Naive thymus-derived CD8-positive, alpha-beta T cell (primary cell): ENCODE measurements at regions not wholly inside any gene's neighbourhood (a gene's known extent, or its start where the extent isn't known, plus 50 kb on each side); places are given as distances from the start of the nearest gene placed in this dataset.
A peak's percentile ranks its signal among the peaks of the same experiment; 100 is the strongest.

Experiments
- ATAC-seq, 2 donors: fragments of 150-1000 bp; cut with Tn5 transposase in 1 of 2; sonication (Bioruptor Pico), chemical (Tn5 transposase) in 1 of 2; 1 replicate in 1 of 2; 2 replicates in 1 of 2; pipeline ENCODE4 v1.10.0; 2021; ENCODE audit warnings: mild to moderate bottlenecking in 2 of 2, moderate library complexity in 2 of 2
- POLR2A ChIA-PET: fragments of 350-600 bp; sonication (Branson Sonifier 250); formaldehyde crosslinking; loops from one replicate; lab custom pipeline; 2021; ENCODE audit warnings: antibody characterized with exemption; lab: Charles Lee
- DNase-seq, 10 donors: peaks; one replicate each; pipeline versions ENCODE4 v3.0.0 to v3.0.0-alpha.2; 2020 to 2022
- H3K27ac Mint-ChIP-seq, 10 donors: one replicate each; pipeline ENCODE4 v1.8.0; 2020 to 2022; ENCODE audit warnings: mild to moderate bottlenecking in 10 of 10, mixed read lengths in 10 of 10, moderate library complexity in 4 of 10, inconsistent platforms in 1 of 10
- H3K27me3 Mint-ChIP-seq, 5 donors: one replicate each; pipeline ENCODE4 v1.8.0; 2021 to 2022; ENCODE audit warnings: mixed read lengths in 5 of 5
- H3K36me3 Mint-ChIP-seq, 3 donors: one replicate each; pipeline ENCODE4 v1.8.0; 2020 to 2022; ENCODE audit warnings: mixed read lengths in 3 of 3, mild to moderate bottlenecking in 2 of 3, inconsistent platforms in 1 of 3
- H3K4me1 Mint-ChIP-seq, 4 donors: one replicate each; pipeline ENCODE4 v1.8.0; 2021 to 2022; ENCODE audit warnings: mixed read lengths in 4 of 4
- H3K4me3 Mint-ChIP-seq, 10 donors: one replicate each; pipeline ENCODE4 v1.8.0; 2020 to 2022; ENCODE audit warnings: mild to moderate bottlenecking in 10 of 10, mixed read lengths in 10 of 10, moderate library complexity in 6 of 10, inconsistent platforms in 1 of 10
- H3K9me3 Mint-ChIP-seq, 9 donors: one replicate each; pipeline ENCODE4 v1.8.0; 2020 to 2022; ENCODE audit warnings: mixed read lengths in 9 of 9, mild to moderate bottlenecking in 3 of 9, inconsistent platforms in 1 of 9, moderate library complexity in 1 of 9

DNA sequence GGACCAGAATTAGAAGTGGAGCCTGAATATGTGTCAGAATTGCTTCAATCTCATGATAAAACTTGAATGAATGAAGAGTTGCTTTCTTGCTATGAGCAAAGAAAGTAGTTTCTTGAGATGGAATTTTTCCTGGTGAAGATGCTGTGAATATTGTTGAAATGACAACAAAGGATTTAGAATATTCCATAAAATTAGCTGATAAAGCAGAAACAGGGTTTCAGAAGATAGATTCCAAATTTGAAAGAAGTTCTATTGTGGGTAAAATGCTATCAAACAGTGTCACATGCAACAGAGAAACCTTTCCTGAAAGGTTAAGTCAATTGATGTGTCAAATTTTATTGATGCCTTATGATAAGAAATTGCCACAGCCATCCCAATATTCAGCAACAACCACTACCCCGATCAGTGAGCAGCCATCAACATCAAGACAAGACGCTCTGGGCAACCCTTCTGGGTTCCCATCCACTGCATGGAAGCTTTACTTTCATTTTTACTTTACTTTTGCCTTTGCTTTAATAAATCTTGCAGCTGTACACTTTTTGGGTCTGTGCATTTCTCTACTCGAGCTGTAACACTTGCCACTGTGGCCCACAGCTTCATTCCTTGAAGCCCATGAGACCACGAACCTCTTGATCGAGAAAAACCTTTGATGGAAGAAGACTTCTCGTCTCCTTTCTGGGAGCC is 104.0 kb upstream of the SSTR1 start:
- Mint-ChIP-seq H3K9me3 (peaks cover 3 to 24% (median 11%) of the 10 kb centered on the region in 9 donors), H3K4me1 (peaks cover 4 to 20% (median 14%) of the 10 kb centered on the region in 4 donors), H3K27me3 (no peaks in the 10 kb centered on the region), H3K36me3 (peaks cover 0 to 17% (median 17%) of the 10 kb centered on the region in 3 donors), H3K4me3 (peak overlapping the region in 6 of 10 donors; percentile 49 to 85 (median 66)), H3K27ac (peak overlapping the region in 6 of 10 donors; percentile 15 to 82 (median 65))
- POLR2A ChIA-PET, result no interaction called here
- ATAC-seq (peak; percentile 57 to 61), DNase-seq (no peak)

DNA sequence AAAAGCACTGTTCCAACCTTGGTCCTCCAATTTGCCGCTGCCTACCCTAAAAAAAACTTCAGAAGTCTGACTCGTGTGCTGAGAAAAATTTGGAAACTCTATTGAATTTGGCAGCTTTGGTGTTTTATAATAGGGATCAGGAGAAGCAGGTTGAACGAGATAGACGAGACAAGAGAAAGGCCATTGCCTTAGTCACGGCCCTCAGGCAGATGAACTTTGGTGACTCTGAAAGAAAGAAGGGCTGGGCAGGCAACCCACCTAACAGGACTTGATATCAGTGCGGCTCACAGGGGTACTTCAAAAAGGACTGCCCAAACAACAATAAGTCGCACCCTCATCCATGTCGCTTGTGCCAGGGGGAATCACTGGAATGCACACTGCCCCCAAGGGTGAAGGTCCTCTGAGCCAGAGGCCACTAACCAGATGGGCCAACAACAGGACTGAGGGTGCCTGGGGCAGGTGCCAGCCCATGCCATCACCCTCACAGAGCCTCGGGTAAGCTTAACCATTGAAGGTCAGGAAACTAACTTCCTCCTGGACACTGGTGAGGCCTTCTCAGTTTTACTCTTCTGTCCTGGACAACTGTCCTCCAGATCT is 102.5 kb upstream of the SSTR1 start:
- Mint-ChIP-seq H3K36me3 (peaks cover 0 to 17% (median 12%) of the 10 kb centered on the region in 3 donors), H3K4me3 (peak overlapping the region in 2 of 10 donors; percentile 29 to 30), H3K9me3 (peaks cover 0 to 20% (median 8%) of the 10 kb centered on the region in 9 donors), H3K27ac (peak overlapping the region in 1 of 10 donors; percentile 31), H3K27me3 (no peaks in the 10 kb centered on the region), H3K4me1 (peaks cover 4 to 20% (median 13%) of the 10 kb centered on the region in 4 donors)
- POLR2A ChIA-PET, result no interaction called here
- DNase-seq (no peak), ATAC-seq (no peak)

DNA sequence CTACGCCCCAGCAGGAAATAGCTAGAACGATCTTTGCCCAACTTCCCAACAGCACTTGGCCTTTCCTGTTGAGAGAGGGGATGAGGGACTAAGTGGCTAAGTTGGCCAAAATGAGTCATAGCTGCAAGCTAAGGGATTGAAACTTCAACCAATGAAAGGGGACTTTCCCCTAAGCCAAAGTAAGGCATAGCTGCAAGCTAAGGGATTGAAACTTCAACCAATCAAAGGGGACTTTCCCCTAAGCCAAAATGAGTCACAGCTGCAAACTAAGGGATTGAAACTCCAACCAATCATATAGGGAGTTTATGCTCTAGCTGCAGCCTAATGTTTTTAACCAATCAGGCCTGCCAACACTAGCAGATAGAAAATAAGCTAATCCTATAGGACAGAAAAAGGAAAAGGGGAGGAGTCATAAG is 100.5 kb upstream of the SSTR1 start:
- DNase-seq (no peak), ATAC-seq (no peak)
- POLR2A ChIA-PET, result interaction anchor here (1.2 kb wide), 1 partner anchor 65 kb away, joined by 3 read pairs; no protein-coding TSS in a partner anchor
- peaks cover 0 to 9% (median 3%) of the 10 kb centered on the region in 9 donors for H3K9me3 Mint-ChIP-seq
- peaks cover 0 to 12% (median 6%) of the 10 kb centered on the region in 3 donors for H3K36me3 Mint-ChIP-seq
- H3K27ac Mint-ChIP-seq, result no peak overlapping the region
- no peaks in the 10 kb centered on the region for H3K27me3 Mint-ChIP-seq
- H3K4me3 Mint-ChIP-seq, result no peak overlapping the region
- peaks cover 4 to 20% (median 12%) of the 10 kb centered on the region in 4 donors for H3K4me1 Mint-ChIP-seq

DNA sequence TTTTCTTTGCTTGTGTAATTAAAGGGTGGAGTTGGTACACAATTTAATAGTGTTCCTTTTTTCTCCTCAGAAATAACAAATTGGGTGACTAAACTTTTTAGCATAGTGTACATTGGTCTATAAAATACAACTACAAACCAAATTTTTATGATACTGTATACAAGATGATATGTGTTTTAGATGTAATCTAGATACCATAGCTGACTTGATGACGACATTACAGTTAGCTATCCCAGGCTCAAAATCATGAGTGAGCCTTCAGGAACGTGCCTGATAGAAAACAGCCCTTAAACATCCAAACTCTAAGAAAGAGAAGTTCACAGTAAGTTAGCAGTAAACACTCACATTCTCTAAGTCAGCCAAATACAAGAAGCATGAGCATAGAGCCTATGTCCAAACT is 99.0 kb upstream of the SSTR1 start:
- Mint-ChIP-seq H3K36me3 (peaks cover 0 to 11% (median 6%) of the 10 kb centered on the region in 3 donors), H3K27ac (peak overlapping the region in 1 of 10 donors; percentile 43)

DNA sequence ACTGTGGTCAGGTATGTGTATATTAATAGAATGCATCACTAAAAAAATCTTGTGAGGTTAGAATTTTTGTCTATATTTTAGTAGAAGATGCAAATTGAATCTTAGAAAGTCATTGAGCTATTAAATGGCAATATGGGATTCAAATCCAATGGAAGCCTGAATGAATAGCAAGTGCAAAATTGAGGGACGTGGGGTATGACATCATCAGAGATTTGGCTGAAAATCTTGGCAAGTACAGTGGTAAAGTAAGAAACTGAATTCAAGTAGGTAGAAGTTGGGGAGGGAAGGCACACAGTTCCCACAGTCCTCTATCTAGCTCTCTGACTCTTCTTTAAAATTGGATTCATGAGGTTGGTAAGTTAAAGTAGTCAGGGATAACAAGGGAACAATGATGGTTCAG is 97.4 kb upstream of the SSTR1 start:
- ATAC-seq (no peak), DNase-seq (no peak)
- Mint-ChIP-seq H3K36me3 (peaks cover 0 to 7% (median 6%) of the 10 kb centered on the region in 3 donors), H3K4me1 (peaks cover 2 to 11% (median 6%) of the 10 kb centered on the region in 4 donors), H3K27me3 (no peaks in the 10 kb centered on the region), H3K4me3 (no peak overlapping the region), H3K9me3 (peaks cover 0 to 5% (median 2%) of the 10 kb centered on the region in 9 donors), H3K27ac (no peak overlapping the region)
- POLR2A ChIA-PET, result interaction anchor here (1.6 kb wide), 1 partner anchor 16 kb away, joined by 3 read pairs; no protein-coding TSS in a partner anchor

More for the DNA sequence above, 99.0 kb upstream of the SSTR1 start:
- no peak overlapping the region for H3K4me3 Mint-ChIP-seq
- DNase-seq (no peak), ATAC-seq (no peak)
- POLR2A ChIA-PET, result interaction anchor here (1.6 kb wide), 1 partner anchor 14 kb away, joined by 3 read pairs; no protein-coding TSS in a partner anchor
- no peaks in the 10 kb centered on the region for H3K27me3 Mint-ChIP-seq
- H3K4me1 Mint-ChIP-seq, result peaks cover 4 to 18% (median 10%) of the 10 kb centered on the region in 4 donors
- peaks cover 0 to 5% (median 2%) of the 10 kb centered on the region in 9 donors for H3K9me3 Mint-ChIP-seq

DNA sequence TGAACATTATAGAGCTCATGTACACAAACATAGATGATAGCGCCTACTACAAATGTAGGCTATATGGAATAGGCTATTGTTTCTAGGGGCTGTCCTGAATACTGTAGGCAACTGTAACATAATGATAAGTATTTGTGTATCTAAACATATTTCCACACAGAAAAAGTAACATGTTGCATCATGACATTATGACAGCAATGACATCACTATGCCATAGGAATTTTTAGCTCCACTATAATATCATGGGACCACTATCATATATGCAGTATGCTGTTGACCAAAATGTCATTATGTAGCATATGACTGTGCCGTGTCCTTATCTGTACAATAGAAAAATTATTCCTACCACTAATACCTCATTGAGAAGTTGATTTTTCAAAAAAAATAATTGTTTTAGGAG is 96.7 kb upstream of the SSTR1 start:
- DNase-seq (no peak), ATAC-seq (no peak)
- H3K27ac Mint-ChIP-seq, result no peak overlapping the region
- H3K36me3 Mint-ChIP-seq, result peaks cover 0 to 7% (median 6%) of the 10 kb centered on the region in 3 donors
- H3K4me1 Mint-ChIP-seq, result peaks cover 2 to 11% (median 6%) of the 10 kb centered on the region in 4 donors
- H3K27me3 Mint-ChIP-seq, result no peaks in the 10 kb centered on the region
- H3K9me3 Mint-ChIP-seq, result peaks cover 0 to 5% (median 2%) of the 10 kb centered on the region in 9 donors
- H3K4me3 Mint-ChIP-seq, result no peak overlapping the region
- POLR2A ChIA-PET, result no interaction called here

DNA sequence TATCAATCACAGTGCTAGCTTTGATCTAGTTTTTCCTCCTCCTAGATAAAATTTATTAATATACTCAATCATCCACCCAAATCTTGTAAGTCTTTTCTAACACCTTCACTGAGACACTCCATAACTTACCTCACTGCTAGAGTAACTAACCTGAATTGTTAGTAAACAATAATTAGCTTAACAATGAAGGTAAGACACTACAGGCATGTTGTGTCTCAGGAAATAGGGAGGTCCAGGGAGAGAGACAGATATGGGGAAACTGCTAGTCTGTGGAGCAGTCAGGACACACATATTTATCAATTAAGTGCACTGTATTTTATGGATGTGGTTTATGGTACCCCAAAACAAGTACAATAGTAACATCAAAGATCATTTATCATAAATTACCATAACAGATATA is 94.2 kb upstream of the SSTR1 start:
- DNase-seq (no peak), ATAC-seq (no peak)
- Mint-ChIP-seq H3K36me3 (no peaks in the 10 kb centered on the region), H3K9me3 (no peaks in the 10 kb centered on the region), H3K27ac (no peak overlapping the region), H3K4me3 (no peak overlapping the region), H3K27me3 (no peaks in the 10 kb centered on the region), H3K4me1 (peaks cover 0 to 2% (median under 1%) of the 10 kb centered on the region in 4 donors)
- POLR2A ChIA-PET, result interaction anchor here (0.6 kb wide), 1 partner anchor 65 kb away, joined by 4 read pairs; no protein-coding TSS in a partner anchor

DNA sequence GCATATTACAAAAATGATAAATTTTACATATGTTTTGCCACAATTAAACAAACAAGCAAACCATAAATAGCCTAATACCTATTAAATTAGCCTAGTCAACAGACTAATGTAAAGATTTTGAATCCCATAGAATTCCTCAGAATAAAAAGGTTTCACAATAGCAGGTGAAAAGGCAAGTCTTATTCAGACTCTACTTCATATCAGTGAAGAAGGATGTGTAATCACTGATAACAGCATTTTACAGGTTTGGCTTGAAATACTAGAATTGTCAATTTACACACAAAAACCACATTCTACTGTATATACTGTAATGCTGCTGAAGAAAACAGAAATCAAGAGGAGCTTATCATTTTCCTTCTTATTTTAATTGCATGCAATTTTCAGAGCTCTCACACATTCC is 90.8 kb upstream of the SSTR1 start:
- ATAC-seq (no peak), DNase-seq (no peak)
- no peak overlapping the region for H3K27ac Mint-ChIP-seq
- H3K36me3 Mint-ChIP-seq, result no peaks in the 10 kb centered on the region
- no peaks in the 10 kb centered on the region for H3K9me3 Mint-ChIP-seq
- no peaks in the 10 kb centered on the region for H3K27me3 Mint-ChIP-seq
- peaks cover 0 to 13% (median 7%) of the 10 kb centered on the region in 4 donors for H3K4me1 Mint-ChIP-seq
- no peak overlapping the region for H3K4me3 Mint-ChIP-seq
- POLR2A ChIA-PET, result no interaction called here

DNA sequence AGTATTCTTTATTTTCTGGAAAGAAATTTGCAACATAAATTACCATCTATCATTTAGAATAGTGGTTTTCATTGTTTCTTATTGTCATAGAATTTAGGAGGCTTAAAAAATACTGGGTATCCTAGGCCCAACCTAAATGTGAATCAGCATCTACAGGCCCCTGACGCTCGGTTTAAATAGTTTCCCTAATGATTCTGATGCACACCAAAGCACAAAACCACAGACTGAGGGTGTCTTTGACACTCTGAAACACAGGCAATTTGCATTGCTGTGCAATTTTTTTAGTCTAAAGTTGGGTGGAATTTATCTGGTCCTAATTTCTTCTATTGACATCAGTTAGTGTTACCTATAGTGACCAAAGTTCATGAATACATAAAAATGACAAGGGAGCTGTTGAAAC is 87.6 kb upstream of the SSTR1 start:
- Mint-ChIP-seq H3K36me3 (no peaks in the 10 kb centered on the region), H3K9me3 (no peaks in the 10 kb centered on the region), H3K27me3 (no peaks in the 10 kb centered on the region), H3K27ac (no peak overlapping the region), H3K4me3 (no peak overlapping the region), H3K4me1 (peaks cover 6 to 30% (median 18%) of the 10 kb centered on the region in 4 donors)
- POLR2A ChIA-PET, result interaction anchor here (1.2 kb wide), 1 partner anchor 9 kb away, joined by 3 read pairs; no protein-coding TSS in a partner anchor
- DNase-seq (no peak), ATAC-seq (no peak)

DNA sequence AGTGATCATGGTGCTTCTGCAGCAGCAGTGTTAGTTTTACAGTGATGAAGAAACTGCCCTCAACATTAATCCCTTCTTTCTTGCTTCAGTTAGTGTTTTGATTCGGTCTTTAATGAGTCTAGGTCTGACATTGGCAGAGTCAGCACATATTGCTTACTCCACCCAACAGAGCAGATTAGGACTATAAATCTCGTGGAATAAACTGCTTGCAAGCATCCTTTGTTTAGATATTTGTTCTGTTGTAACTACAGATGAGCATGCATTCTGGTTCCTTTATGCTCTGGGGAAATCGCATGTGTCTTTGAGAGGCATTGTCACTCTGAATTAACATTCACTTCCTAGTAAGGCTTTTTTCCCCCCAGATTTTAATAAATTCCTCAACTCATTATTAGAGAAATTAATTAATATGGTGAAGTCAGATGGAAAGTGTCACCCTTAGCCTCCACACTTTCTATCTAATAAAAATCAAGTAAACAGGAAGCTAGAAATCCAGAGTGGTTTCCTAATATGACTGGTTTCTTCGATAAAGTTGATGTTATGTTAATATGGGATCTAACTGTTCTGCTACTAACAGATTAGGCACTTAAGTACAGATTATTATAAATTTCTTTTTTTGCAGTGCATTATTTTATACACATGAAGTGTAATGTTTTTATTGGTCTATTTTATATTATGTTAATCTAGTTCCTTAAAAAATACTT is 86.2 kb upstream of the SSTR1 start:
- H3K4me1 Mint-ChIP-seq, result peaks cover 10 to 40% (median 29%) of the 10 kb centered on the region in 4 donors

DNA sequence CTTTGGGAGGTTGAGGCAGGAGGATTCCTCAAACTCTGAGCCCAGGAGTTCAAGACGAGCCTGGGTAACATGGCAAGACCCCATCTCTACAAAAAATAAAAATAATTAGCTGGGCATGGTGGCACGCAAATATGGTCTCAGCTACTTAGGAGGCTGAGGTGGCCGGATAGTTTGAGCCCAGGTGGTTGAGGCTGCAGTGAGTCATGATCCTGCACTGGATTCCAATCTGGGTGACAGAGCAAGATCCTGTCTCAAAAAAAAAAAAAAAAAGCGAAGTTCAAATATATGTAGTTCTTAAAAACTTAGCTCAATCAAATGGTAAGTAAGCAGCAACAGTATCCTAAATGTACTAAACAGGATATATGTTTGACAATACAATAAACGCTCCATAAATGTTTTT is 85.5 kb upstream of the SSTR1 start:
- Mint-ChIP-seq H3K4me1 (peaks cover 10 to 39% (median 29%) of the 10 kb centered on the region in 4 donors), H3K36me3 (no peaks in the 10 kb centered on the region), H3K9me3 (no peaks in the 10 kb centered on the region), H3K27me3 (no peaks in the 10 kb centered on the region), H3K4me3 (peak overlapping the region in 1 of 10 donors; percentile 50), H3K27ac (no peak overlapping the region)
- POLR2A ChIA-PET, result interaction anchor here (0.6 to 1.1 kb wide), 2 partner anchors 9 to 49 kb away, joined by 3 read pairs; no protein-coding TSS in a partner anchor
- DNase-seq (no peak), ATAC-seq (no peak)

More for the DNA sequence above, 86.2 kb upstream of the SSTR1 start:
- no peak for DNase-seq
- Mint-ChIP-seq H3K27me3 (no peaks in the 10 kb centered on the region), H3K27ac (no peak overlapping the region), H3K36me3 (no peaks in the 10 kb centered on the region), H3K4me3 (peak overlapping the region in 1 of 10 donors; percentile 50), H3K9me3 (no peaks in the 10 kb centered on the region)
- no peak for ATAC-seq
- POLR2A ChIA-PET, result interaction anchor here (1.1 to 1.2 kb wide), 2 partner anchors 8 to 9 kb away, joined by 3 read pairs; no protein-coding TSS in a partner anchor

DNA sequence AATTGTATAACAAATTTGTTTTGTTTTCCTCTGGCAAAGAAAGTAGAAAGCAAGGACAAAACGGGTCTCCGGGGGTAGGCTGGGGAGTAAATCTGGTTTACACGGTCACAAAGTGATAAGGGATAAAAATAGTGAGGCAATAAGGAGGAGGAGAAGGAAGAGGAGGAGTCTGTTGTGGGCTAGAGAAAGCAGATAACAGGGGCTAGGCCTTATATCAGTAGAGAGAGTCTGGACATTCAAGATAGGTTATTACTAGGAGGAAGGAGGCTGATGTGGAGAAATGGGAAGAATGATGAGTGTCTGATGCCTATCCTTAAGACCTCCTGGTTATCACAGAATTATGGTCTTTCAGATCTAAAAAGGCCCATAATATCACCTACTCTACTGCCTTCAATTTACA is 83.2 kb upstream of the SSTR1 start:
- Mint-ChIP-seq H3K4me3 (peak overlapping the region in 1 of 10 donors; percentile 5), H3K27me3 (no peaks in the 10 kb centered on the region), H3K9me3 (no peaks in the 10 kb centered on the region), H3K36me3 (no peaks in the 10 kb centered on the region), H3K27ac (peak overlapping the region in 6 of 10 donors; percentile 15 to 65 (median 29)), H3K4me1 (peaks cover 13 to 49% (median 31%) of the 10 kb centered on the region in 4 donors)
- DNase-seq (no peak), ATAC-seq (no peak)
- POLR2A ChIA-PET, result no interaction called here
